ENCODE measurements at regions not wholly inside any gene's neighbourhood (a gene's known extent, or its start where the extent isn't known, plus 50 kb on each side); places are given as distances from the start of the nearest gene placed in this dataset.

DNA sequence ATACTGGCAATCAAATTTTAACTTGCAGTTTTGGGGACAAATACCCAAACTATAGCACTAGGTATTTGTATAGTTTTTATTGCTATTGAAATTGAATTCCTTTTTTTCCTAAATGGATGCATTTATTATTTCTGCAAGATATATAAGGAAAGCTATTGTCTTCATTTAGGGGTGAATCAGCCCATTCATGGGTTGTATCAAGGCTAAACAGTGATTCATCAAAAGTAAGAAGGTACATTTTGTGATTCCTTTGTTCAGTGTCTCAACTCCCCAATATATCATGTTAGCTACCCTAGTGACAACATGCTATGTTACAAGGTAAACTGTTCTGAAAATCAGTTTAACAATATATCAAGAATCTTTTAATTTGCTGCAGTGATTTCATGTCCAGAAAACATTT lies 185.7 kb downstream of the PLK2 start:
- no peaks in the 10 kb centered on the region for H3K4me1 ChIP-seq (replicated peaks in 1 of 4; ENCODE audit: control insufficient read depth in 3 of 4, insufficient read depth in 4 of 4, low read length in 3 of 4)
- H2BK5ac ChIP-seq (ENCODE audit: low read depth, low read length) = no peak overlapping the region
- ChIA-PET POLR2A (ENCODE audit: partially characterized antibody) (no interaction called here), CTCF (ENCODE audit: partially characterized antibody) (interaction anchor here (1.0 to 1.7 kb wide), 5 partner anchors 12 to 774 kb away, joined by 3 to 5 read pairs (median 3); no protein-coding TSS in a partner anchor)
- no peak overlapping the region for H3K4me2 ChIP-seq (ENCODE audit: insufficient read depth in 1 of 2, low read depth in 2 of 2, low read length in 2 of 2)
- H3K14ac ChIP-seq (ENCODE audit: insufficient read length) = no peak overlapping the region
- H3K79me2 ChIP-seq (ENCODE audit: control insufficient read depth in 1 of 2, insufficient read depth in 2 of 2, low read length in 2 of 2) = no peaks in the 10 kb centered on the region
- H2BK15ac ChIP-seq (ENCODE audit: low read length) = no peak overlapping the region
- no peak overlapping the region for H3K23ac ChIP-seq (ENCODE audit: insufficient read length)
- H3K56ac ChIP-seq (replicated peaks; ENCODE audit: insufficient read length, low read depth, low read length) = no peak overlapping the region
- H2AK5ac ChIP-seq (ENCODE audit: low read depth, low read length) = no peak overlapping the region
- no peaks in the 10 kb centered on the region for H3K79me1 ChIP-seq (ENCODE audit: low read depth, low read length)
- no peaks in the 10 kb centered on the region for H3K36me3 ChIP-seq (ENCODE audit: control insufficient read depth in 2 of 4, insufficient read depth in 4 of 4, low read length in 3 of 4)
- TF ChIP-seq SAP30 (IDR thresholded peaks at IDR 0.05; ENCODE audit: insufficient read depth, insufficient replicate concordance, low read length) (no peak), KDM5A (IDR thresholded peaks at IDR 0.05; ENCODE audit: low read length) (no peak), CREB1 (IDR thresholded peaks at IDR 0.05) (no peak), RNF2 (IDR thresholded peaks at IDR 0.05; ENCODE audit: borderline replicate concordance, low read depth, low read length, missing control alignments, poor library complexity, severe bottlenecking) (no peak), CHD1 (IDR thresholded peaks at IDR 0.05; ENCODE audit: low read depth, low read length) (no peak), SIX5 (IDR thresholded peaks at IDR 0.05; ENCODE audit: low read depth, low read length) (no peak), CEBPB (IDR thresholded peaks at IDR 0.05; ENCODE audit: low read depth, low read length) (no peak), KDM4A (IDR thresholded peaks at IDR 0.05; ENCODE audit: low read depth, low read length, severe bottlenecking) (no peak), TAF7 (optimal IDR thresholded peaks at IDR 0.05; ENCODE audit: borderline replicate concordance, low read depth, low read length) (no peak), SIRT6 (IDR thresholded peaks at IDR 0.05; ENCODE audit: low read length) (no peak), CBX8 (IDR thresholded peaks at IDR 0.05; ENCODE audit: borderline replicate concordance, low read depth, low read length) (no peak), BRCA1 (IDR thresholded peaks at IDR 0.05; ENCODE audit: low read depth, low read length) (no peak)
- TF ChIP-seq, protein P1, sequence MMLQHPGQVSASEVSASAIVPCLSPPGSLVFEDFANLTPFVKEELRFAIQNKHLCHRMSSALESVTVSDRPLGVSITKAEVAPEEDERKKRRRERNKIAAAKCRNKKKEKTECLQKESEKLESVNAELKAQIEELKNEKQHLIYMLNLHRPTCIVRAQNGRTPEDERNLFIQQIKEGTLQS (IDR thresholded peaks at IDR 0.05; ENCODE audit: insufficient read depth, low read depth, low read length) = no peak
- H3K4ac ChIP-seq (replicated peaks; ENCODE audit: insufficient read length, low read depth, low read length) = no peak overlapping the region
- no peak overlapping the region for H2BK12ac ChIP-seq (ENCODE audit: low read depth, low read length)
- H2AFZ ChIP-seq (ENCODE audit: low read length) = no peak overlapping the region
- H3K18ac ChIP-seq (ENCODE audit: extremely low read depth, low read length) = no peak overlapping the region
- no peak overlapping the region for H4K91ac ChIP-seq (replicated peaks; ENCODE audit: insufficient read length, low read length)
- H4K20me1 ChIP-seq (replicated peaks in 1 of 2; ENCODE audit: control insufficient read depth in 1 of 2, insufficient read depth in 2 of 2, low read length in 2 of 2) = no peaks in the 10 kb centered on the region
- no peak overlapping the region for H4K5ac ChIP-seq (ENCODE audit: insufficient read length, low read depth, low read length)
- H2BK20ac ChIP-seq (ENCODE audit: low read length) = no peak overlapping the region
- FAIRE-seq (no peak), DNase-seq (ENCODE audit: low read depth in 1 of 2, low spot score in 2 of 2) (no peak)
- no peaks in the 10 kb centered on the region for H3K9me3 ChIP-seq (ENCODE audit: insufficient read depth in 2 of 2, low read depth in 1 of 2, low read length in 1 of 2)
- H3K9ac ChIP-seq (replicated peaks in 1 of 4; ENCODE audit: extremely low read depth in 1 of 4, low read depth in 3 of 4, low read length in 3 of 4) = no peak overlapping the region
- no peak overlapping the region for H3K4me3 ChIP-seq (ENCODE audit: extremely low read depth in 1 of 4, insufficient read depth in 2 of 4, low read depth in 3 of 4, low read length in 4 of 4)
- no peaks in the 10 kb centered on the region for H3K27me3 ChIP-seq (replicated peaks in 1 of 4; ENCODE audit: control insufficient read depth in 3 of 4, extremely low read depth in 1 of 4, insufficient read depth in 3 of 4, low read length in 3 of 4)
- no peak overlapping the region for H2BK120ac ChIP-seq (replicated peaks; ENCODE audit: low read depth, low read length)
- no peak overlapping the region for H4K8ac ChIP-seq (ENCODE audit: extremely low read depth, insufficient read depth, low read length)
- H3K23me2 ChIP-seq (ENCODE audit: low read depth, low read length) = no peaks in the 10 kb centered on the region
- no peak overlapping the region for H3K27ac ChIP-seq (ENCODE audit: low read depth, low read length)

Measured in H1 (cell line).